Bone marrow (tissue), 2 donors: ENCODE measurements at regions not wholly inside any gene's neighbourhood (a gene's known extent, or its start where the extent isn't known, plus 50 kb on each side); places are given as distances from the start of the nearest gene placed in this dataset.
"Not testable (repeated sequence)": the region's sequence is repeated elsewhere in the genome, so short reads cannot be mapped to it uniquely, and the experiment has no call there.

Experiments
- DNase-seq, 2 donors: peaks; one replicate each; lab custom pipeline; 2025; lab: John Stamatoyannopoulos, UW

DNA sequence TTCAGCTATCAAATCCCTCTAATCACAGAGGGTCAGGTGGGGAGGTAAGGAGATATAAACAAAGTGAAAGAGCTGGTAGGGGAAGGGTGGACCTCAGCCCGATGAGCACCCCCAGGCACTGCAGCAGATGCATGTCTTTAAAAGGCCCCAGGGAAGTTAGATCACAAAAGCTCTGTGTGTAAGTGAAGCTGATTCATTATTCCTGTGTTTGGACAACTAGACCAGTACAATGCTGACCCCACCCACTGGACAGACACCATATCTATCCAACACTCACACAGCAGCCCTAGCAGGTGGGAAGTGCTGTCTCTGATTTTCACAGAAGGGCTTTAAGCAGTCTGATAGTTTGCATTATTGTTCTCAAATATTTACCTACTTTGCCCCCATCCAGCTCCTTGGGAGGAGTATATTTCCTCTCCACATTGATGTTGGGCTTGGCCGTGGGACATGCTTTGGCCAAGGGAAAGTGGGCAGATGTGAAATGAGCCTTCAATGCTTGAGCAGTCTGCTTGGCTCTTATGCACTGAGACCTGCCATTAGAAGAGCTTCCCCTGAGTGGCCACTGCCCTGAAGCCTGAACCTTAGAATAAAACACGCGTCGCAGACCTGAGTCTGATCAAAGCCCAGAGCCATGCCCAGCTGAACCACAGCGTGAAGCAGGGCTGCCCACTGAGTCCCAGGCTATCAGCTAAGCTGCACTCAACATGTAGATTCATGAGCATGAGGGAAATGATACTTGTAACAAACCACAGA, 111.4 kb downstream of the COPS8 start:
- no peak for DNase-seq

GRCh38 chr2:237198164-237198855, 112.6 kb downstream of the COPS8 start:
- no peak for DNase-seq

GRCh38 chr2:237199082-237199481, 113.4 kb downstream of the COPS8 start:
- no peak for DNase-seq

- no peak for DNase-seq
These were observed 113.9 kb downstream of the COPS8 start for GRCh38 chr2:237199577-237199976.

- no peak for DNase-seq
These were observed 114.8 kb downstream of the COPS8 start for GRCh38 chr2:237200462-237200861.

- DNase-seq, result no peak
These were observed 116.0 kb downstream of the COPS8 start for GRCh38 chr2:237201461-237202287.

DNA sequence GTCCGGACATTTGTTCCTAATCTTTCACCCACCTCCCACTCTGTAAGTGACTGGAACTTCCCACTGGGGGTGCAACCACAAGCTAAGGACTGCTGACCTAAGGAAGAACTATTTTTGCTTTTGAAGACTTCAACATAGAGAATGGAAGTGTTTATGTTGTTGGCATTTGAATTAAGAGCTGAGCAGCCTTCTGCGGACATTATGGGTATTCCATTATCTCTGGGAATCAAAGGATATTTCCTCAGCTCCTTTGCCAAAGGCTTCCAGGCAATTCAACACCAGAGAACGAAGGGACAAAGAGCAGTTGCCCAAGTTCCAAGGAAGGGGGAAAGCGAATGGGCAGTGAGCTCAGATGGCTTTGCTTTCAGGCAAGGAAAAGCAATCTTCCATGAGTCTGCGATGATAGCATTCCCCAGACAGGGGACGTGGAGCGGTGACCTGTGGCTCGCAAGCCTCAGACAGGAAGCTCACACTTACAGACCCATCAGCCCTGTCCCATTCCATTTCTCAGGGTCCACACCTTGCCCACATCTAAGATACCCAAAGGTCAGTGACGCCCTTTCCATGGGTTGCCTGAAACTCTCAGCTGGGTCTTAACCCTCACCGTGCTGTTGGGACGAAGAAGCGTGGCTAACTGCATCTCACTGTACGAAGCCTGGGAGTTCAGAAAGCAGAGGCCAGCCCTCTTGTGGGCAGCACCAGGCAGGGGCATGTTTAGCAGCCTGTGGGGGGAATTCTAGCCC, 116.8 kb downstream of the COPS8 start:
- no peak for DNase-seq

GRCh38 chr2:237205043-237205541, 119.4 kb downstream of the COPS8 start:
- DNase-seq, result no peak

- no peak for DNase-seq
These were observed 119.9 kb downstream of the COPS8 start for GRCh38 chr2:237205561-237205971.

- DNase-seq, result no peak
These were observed 122.0 kb downstream of the COPS8 start for GRCh38 chr2:237207646-237208045.

- DNase-seq, result no peak
These were observed 122.9 kb downstream of the COPS8 start for GRCh38 chr2:237208373-237209260.

- DNase-seq, result no peak
These were observed 124.2 kb downstream of the COPS8 start for GRCh38 chr2:237209885-237210284.

GRCh38 chr2:237210297-237210696, 124.6 kb downstream of the COPS8 start:
- no peak for DNase-seq

DNA sequence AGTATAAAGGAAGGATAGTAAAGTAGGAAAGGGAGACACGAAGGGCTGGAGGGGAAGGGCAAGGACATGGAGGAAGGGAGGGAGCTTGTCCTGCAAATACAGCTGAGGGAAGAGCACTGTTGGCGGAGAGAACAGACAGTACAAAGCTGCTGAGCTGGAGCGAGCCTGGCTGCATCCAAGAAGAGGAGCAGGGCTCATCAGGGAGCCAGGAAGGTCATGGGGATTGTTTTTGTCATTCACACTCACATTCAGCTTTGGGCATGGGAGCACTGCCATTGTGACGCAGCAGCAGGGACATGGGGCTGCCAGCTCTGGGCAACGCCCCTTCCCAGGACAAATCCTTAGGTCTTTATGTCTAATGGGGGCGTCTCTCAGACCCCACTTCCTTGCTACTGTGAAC, 125.1 kb downstream of the COPS8 start:
- no peak for DNase-seq

GRCh38 chr2:237212356-237213279, 126.9 kb downstream of the COPS8 start:
- not testable (repeated sequence) for DNase-seq

GRCh38 chr2:237213315-237214022, 127.8 kb downstream of the COPS8 start:
- DNase-seq, result no peak

DNA sequence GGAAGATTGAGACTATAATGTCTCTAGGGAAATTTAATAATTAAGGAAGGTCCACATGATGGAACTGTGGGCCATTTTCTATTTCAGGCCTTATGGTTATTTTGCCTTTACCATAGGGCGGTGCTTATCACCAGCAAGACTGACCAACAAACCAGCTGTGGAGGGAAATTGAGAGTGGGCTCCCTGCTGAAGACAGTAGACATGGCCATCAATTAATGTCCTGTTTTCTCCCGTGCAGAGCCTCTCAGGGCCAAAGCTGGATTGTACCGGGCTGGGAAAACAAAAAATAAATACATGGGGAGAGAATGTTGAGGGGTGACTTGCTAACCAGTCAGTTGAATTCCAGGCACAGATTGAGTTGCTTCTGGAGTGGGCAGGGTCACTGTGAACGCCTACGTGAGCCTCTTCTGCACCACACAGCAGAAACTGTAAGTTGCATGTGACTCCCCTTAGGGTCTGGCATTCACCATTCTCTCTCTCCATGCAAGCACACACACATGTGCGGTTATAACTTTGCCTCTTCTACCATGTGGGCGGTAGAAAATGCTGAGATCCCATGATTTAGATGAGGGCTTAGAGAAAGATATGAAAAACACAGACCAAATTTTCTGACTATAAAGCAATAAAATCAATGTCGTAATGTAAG, 128.5 kb downstream of the COPS8 start:
- no peak for DNase-seq

GRCh38 chr2:237214963-237215362, 129.3 kb downstream of the COPS8 start:
- DNase-seq, result no peak
